COR-L47 (cell line): ENCODE measurements at regions not wholly inside any gene's neighbourhood (a gene's known extent, or its start where the extent isn't known, plus 50 kb on each side); places are given as distances from the start of the nearest gene placed in this dataset.

Source experiments
- DNase-seq: peaks from one replicate; lab custom pipeline; 2025; lab: John Stamatoyannopoulos, UW

DNA sequence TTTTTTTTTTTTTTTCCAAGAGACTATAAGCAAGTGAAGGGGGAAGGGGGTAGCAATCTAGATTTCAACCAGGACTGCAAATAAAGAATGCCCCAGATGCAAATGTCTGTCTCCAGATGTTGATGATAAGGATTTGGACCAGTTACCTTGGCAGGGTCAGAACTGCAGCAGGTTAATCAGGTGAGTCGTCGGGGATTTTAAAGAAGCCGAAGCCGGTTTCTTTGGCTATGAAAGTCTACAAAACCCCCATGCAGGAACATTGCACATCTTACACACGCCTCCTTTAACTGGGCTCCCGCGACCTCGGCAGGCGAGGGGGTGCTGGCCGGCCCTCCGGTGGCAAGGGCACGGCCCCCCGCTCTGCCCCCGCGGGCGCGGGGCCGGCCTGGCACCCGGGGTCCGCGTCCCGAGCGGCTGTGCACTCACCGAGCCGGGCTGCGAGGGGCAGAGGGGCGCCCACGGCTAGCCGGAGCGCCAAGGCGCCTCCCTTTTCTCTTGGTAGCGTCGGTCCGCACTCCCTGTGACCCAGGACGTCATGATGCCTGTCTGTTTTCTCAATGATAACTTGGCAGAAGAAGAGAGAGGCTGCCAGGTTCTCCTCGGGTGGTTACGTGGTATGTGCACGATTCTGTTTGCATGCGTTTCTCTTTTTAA, 366.3 kb upstream of the ESRRG start:
- peak; percentile 45 for DNase-seq

DNA sequence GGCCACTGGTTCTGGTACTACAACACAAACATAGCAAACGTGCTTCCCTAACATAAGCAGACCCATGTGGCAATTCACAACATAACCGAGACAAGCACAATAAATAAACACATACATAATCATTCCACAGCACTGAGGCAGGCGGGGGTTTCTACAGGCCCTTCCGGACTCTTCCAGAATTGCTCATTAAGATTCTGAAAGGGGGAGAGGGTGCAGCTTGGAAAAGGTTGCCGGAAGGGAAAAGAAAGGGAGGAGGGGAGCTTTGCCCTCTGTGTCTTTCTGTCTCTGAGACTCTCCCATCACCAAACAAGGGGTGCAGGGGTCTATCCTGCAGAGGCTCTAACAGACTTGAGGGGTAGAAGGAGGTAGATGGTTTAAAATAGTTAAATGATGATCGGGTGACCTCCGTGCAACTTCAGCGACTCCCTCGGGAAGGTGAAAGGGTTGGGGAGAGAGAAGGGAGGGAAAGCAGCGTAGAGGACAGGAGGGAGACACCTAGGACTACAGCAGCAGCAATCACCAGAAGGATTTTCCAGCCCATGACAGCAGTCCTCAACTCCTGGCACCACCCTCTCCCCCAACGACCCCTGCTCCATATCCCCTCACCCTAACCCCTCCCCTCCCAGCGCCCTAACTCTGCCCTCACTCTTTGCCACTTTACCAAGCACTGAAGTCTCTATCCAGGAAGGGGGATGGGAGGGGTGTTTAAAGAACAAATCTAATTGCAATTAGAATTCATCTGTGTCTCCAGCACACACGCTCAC, 365.5 kb upstream of the ESRRG start:
- DNase-seq = peak; percentile 9

DNA sequence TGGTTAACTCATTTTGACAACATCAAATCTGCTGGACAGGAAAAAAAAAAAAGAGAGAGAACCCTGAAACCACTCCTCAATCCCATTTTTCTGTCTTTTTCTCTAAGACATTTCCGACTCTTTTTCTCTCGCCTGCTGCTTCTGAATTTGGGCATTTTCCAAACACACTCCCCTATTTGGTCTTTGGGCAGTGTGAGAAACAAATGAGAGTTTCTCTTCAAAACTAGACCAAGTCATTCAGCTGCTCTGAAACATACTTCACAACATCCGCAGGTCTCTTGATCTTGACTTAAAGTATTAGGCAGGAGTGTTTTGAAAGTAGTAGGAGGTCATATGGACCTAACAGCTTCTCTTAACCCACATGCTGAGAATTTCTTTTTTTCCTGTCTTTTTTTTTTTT, 364.8 kb upstream of the ESRRG start:
- no peak for DNase-seq

DNA sequence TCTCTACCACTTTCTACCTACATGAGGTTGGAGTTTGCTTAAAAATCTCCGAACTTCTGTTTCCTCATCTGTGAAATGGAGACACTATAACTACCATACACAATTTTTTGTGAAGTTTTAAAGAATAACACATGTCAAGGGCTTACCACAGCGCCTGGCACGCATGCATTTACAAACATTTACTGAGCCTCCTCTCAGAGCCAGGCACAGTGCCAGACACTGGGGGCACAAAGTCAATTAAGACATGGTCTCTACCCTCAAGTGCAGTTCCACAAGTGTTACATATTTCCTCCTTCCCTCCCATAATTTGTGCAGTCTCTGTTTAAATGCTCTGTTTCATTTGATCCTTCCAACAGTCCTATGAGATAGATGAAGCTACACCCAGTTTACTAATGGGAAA, 356.4 kb upstream of the ESRRG start:
- no peak for DNase-seq

DNA sequence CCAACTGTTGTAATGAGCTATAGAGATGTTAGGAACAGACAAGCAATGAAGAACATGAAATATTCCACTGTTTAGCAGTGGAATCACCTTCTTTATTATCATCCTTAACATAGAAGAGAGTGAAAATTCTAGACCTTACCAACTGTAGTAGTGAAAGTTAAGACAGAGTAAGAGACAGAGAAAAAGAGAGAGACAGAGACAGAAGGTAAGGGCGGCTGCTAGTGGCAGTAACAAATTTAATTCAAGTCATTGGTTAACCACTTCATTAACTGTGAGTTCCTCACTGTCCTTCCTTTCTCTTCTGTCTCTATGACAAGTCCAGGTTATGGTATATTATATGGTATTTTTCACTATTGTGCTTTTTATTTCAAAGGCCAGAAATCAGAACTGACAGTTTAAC, 355.7 kb upstream of the ESRRG start:
- DNase-seq = no peak

DNA sequence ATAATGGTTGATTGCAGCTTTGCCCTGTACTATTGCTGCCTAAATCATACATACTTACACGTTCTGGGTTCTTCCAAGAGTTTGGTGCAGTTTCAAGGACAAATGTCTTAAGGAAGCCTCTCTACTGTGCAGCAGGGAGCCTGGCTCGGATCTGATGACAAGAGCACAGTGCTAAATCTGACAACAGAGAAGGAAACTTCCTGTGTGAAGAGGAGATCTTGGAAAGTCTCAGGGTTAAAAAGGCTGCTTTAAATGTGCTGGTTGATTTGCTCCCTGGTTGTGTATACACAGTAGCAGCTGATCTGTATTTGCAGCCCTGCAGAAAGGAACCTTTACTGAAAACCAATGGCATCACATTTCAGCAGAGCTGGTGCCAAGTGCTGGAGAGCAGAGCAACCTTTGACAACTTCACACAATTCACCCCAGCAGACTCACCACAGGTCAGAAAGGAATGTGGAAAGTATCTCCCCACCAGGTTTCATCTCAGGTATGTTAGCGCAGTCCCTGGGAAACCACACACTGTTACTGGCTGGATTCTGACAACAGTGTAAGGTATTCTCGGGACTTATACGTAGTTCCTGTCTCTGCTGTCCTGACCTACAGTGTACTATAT, 355.0 kb upstream of the ESRRG start:
- DNase-seq = no peak

DNA sequence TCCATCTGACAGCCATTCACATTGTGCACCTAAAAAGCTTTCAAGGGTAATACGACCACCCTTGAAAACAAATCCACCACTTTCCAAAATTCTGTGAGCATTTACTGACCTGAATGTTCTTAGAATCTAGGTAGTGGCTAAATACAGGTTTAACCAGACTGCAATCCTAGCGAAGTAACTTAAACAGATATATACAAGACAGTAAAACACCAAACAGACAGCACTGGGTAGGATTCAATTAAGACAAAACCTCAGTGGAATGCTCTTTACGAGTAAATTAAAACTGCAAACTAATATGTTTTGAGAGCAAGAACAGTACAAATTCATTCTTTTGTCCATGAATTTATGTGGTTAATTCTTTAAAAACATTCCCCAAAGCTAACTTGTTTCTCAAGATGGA, 354.2 kb upstream of the ESRRG start:
- no peak for DNase-seq

DNA sequence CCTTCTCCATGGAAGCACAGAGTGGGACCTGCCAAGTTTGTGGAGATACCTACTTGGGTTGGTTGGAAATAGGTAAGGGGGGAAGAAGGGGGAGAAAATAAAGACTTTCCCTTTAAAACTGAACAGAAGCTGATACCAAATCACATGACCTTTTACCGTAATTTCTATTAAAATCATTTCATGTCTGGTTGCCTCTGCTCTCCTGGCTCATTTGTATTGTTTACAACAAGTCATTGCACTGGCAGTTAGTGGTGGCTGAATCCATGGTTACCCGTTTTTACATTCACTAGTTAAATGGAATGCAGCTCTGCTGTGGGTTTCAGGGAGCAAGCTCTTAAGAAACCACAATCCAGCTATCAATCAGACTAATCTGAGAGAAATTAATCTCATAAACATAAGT, 353.7 kb upstream of the ESRRG start:
- DNase-seq = no peak

DNA sequence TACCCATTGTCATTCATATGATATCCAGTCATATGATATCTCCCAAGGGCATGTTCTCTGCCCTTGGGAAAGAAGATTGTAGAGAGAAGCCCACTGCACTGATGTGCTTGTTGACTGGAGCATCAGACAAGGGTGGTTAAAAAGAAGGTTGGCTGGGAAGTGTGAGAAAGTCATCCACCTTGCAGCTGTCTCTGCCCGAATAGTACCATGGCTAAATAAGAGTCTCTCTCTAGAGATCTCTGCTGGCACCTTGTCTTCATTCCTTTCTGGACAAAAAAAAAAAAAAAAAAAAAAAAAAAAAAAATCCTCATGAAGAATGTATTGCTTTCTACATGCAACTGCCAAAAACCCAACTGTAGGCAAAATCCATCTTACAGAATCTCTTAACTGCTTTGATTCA, 349.7 kb upstream of the ESRRG start:
- DNase-seq = no peak

DNA sequence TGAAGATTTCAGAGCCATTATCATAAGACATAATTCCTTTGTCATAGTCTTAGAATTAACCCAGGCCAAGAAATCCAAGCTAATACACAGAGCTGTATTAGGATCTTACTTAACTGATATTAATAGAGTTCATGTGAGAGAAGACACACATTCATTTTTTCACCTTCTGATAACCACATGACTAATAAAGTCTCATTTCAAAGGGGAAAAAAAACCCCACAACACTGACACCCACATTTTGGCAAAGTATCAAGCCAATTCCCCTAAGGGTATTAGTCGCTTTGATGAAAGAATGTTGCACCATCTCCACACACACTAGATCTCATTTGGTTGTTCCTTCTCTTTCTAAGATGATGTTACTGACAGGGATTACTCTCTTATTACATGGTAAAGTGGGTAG, 344.4 kb upstream of the ESRRG start:
- DNase-seq = no peak

DNA sequence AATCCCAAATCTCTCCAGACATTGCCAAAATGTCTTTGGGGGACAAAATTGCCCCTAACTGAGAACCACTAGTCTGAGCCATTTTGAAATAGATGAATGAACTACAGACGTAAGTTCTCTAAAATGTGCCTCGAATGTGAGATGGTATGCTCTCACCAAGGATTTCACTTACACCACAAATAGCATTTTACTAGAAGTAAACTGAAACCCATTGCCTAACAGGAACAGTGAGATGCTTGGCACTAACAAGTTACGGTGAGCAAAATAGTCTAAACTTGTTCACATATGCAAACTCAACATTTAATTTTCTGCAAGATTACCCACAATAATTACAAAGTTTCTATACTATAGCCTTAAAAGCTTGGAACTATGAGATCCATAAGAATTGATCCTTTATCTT, 343.6 kb upstream of the ESRRG start:
- DNase-seq = no peak

DNA sequence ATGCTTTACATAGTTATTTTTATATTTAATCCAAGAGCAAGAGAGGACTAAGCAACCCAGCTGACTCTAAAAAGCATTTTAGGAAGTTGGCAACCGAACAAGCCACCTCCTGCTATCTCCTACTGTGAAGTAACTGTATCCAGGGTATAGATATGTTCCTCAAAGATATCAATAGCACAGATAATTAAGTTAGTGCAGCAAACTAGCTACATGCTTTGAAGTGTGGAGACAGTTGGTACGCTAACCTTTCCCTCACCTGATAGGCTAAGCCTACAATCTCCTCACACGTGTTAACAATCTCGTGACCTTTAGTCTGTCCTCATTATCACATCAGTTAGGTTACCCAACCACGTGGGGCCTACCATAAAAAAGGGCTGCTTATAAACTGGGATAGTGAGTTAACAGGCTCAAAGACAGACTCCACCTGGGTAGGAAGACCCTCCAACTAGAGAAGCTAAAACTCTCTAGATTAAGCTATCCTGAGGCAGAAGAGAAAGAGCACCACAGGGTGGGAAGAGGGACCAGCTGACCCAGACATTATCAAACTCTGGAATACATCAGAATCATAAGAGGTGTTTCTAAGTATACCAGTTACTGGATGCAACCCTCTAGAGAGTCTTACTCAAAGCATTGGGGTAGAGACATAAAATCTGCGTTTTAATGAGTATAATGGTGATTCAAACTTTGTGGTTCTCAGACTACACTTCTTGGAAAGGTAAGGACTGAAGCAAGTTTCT, 340.1 kb upstream of the ESRRG start:
- DNase-seq = no peak

DNA sequence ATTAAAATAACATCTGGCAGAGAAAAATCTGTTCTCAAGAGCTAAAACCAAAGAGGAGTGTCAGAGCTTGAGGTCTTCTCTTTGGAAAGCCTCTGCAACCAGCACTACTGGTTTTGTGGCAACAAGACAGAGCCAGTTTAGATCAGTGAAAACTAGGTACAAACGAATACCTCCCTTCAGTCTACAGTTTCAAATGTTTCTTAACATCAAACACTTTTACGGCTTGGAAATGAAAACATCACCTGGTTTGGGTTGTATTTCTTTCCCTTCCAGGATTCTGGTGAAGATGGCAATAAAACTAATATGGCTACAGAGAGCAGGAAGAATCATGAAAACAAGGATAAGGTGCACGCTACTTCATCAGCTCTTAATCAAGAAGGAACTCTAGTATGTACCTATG, 339.4 kb upstream of the ESRRG start:
- no peak for DNase-seq

DNA sequence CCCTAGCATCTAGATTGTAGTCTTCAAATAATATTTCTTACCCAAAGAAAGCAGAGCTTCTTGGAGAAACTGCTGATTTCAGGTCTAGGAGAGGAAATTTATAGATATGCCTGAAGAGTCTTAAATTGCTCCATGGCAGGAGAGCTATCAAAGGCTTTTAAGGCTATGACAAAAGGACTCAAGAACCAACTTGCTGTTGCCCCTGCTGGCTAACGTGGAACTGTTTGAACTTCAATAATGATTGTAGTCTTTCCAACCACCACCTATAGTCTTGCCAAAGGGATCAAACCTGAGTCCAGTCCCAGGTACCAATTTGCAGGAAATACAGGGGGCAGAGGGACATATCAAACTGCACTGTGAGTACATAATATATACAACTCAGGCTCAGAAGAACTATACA, 336.2 kb upstream of the ESRRG start:
- DNase-seq = no peak

DNA sequence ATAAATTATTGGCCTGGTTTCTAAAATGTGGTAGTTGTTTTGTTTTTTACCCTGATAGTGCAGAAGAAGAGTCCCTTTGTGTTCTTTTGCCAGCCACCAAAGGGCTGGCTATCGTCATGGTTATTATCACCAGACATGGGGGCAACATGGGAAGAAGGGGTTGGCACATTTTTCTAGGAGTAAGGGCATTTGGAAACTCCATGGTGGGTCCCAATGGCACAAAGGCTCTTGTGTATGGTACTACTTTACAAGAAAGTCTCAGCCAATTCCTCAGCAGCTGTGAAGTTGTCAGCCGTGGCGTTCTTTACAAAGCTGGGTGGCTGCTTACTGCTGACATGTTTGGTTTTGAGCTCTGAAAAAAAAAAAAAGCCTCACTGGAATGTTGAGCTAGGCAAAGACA, 330.4 kb upstream of the ESRRG start:
- DNase-seq = no peak

DNA sequence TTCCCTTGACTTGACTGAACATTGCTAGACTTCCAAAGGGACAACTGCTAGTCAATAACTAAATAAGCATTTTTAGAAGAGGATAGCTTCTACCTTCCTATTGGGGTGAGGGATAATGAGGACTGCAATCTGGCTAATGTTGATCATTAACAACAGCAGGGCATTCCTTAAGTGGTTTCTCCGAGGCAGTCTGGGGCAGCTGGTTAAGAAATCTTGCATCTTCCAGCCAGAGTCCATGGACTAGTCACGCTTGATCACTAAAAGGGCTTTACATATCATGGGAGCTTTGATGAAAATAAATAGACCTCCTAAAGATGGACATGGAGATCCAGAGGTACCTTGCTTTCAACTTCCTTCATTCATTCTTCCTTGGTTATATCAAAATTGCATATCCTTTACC, 329.4 kb upstream of the ESRRG start:
- no peak for DNase-seq

DNA sequence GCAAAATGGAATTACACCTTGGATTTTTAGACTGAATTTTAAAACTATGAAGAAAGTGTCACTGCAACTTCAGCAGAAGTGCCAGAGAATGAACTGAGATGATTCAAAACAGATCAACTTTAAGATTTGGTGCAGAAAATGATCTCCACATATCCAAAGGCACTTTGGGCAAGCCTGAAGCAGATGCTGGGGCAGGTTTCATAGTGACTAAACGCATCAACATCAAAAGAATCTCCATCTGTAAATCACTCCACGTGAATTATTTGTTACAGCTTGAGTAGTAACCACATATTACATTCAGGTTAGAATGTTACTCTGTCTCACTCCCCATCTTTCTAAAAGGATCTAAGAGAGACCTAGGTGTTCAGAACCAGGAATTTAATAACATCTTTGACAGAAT, 329.0 kb upstream of the ESRRG start:
- no peak for DNase-seq

DNA sequence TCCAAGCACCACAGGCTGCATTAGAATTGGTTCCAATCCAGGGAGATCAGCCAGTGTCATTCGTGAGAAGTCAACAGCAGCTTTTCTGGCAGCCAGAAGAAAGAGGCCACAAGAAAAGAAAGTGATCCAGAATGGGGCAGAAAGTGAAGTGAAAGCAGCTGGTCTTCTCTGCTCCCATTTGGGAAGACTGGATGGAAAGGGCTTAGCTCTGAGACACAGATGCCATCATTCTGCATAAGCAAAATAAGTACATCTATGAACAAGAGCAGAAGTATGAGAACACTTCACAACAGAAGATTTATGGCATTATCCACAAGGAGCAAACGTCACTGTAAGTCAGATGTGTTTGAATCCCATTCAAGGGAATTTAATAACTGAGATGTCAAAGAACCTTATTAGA, 326.5 kb upstream of the ESRRG start:
- no peak for DNase-seq

DNA sequence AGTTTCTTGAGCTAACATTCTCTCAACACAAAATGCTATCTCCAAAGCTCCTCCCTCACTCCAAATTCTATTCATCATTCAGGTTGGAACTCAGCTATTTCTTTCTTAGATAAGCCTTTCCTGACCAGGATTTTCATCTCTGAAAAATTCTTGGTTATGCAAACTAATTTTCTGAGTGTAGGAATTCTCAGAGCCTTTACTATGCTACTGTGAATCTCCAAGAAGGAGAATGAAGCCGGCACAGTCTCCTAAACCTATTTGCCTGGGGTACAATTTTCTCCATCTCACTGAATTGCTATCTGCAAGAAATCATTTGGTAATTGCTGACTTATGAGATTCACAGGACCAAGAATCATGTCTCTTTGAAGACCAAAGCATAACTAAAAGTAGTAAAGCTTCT, 325.9 kb upstream of the ESRRG start:
- no peak for DNase-seq

DNA sequence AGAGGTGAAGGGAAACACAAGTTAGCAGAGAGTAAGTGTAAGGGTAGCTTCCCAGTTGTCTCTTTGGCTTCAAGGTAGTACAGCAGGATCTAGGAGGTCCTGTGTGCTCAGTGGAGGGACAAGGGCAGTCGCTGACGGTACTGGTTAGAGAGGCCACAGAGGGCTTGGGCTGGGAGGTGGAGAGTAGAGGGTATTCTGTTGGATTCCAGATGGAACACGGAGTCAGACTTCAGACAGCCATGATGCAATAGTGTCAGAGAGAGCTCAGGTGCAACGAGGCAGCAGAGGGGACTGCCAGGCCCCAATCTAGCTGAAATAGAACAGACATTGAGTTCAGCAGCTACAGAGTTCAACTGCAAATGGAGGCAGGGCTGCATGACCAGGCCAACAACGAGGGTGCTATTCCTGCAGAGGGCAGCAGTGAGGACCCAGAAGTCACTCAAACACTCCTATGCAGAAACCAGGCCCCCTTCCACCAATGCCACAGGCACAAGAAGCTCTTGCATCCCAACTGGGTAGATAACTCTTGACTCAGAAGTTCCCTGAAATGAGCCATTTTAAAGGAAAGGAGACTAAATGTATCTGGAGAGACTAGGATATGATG, 325.0 kb upstream of the ESRRG start:
- DNase-seq = no peak

DNA sequence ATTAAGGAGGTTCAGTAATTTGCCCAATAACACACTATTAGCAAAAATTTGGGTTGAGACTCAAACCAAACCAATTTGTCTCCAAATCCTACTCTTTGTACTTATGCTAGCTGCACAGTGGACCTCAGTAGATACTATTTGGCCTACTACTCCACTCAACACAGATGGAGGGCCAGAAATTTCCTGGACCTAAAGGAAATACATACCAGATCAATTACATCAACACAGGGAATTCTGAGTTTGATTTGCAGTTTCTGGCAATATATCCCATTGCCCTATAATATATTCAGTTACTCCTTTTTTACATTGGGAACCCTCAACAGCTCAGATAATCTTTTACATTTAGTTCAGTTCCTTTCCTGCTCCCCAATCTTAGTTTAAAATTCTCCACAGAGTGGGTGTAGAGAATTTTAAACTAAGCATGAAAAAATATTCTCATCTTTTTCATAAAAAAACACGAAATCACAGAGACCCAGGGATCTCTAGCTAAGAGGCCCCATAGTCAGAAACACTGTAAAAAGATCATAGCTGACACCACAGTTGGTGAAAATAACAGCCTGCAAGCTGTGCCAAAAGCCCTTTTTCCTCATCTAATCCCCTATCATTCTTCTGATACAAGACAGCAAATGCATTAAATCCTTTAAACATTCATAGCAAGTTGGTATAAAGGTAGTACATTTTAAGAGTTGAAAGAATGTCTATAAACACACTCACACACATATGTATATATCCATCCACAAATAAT, 317.7 kb upstream of the ESRRG start:
- no peak for DNase-seq

DNA sequence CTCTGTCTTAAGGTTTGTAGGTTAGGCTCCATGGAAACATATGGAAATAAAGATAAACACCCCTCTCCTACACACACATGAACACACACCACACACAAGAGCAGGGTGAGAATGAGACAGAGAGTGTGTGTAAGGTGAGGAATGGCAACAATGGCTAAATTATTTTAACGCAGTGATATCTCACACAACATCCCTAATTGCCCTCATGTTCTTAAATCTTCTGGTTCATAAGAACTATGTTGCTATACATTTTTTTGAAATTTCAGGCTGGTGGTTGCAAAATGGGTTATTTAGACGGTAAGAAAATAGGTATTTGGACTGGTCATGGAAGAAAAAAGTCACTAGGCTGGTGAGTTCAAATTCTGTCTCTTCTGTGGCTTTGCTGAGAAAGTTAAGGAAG, 316.7 kb upstream of the ESRRG start:
- no peak for DNase-seq
